KOPT-K1 (cell line): ENCODE measurements at regions not wholly inside any gene's neighbourhood (a gene's known extent, or its start where the extent isn't known, plus 50 kb on each side); places are given as distances from the start of the nearest gene placed in this dataset.
A peak's percentile ranks its signal among the peaks of the same experiment; 100 is the strongest.
"Not testable (repeated sequence)": the region's sequence is repeated elsewhere in the genome, so short reads cannot be mapped to it uniquely, and the experiment has no call there.

Experiments
- H3K27ac ChIP-seq: fragments of 200-600 bp; sonication (generic); 2 replicates; pipeline ENCODE4 v1.5.1; 2016; ENCODE audit warnings: antibody characterized with exemption, mild to moderate bottlenecking, low read depth, low read length; ENCODE audit not compliant: poor library complexity, severe bottlenecking
- H3K36me3 ChIP-seq: fragments of 200-600 bp; sonication (generic); 2 replicates; pipeline ENCODE4 v1.5.1; 2017; ENCODE audit warnings: antibody characterized with exemption, mild to moderate bottlenecking, low read length, moderate library complexity; ENCODE audit not compliant: insufficient read depth
- H3K9me3 ChIP-seq: fragments of 200-600 bp; sonication (generic); 2 replicates; pipeline ENCODE4 v1.5.1; 2017; ENCODE audit warnings: antibody characterized with exemption, low read length, mild to moderate bottlenecking; ENCODE audit not compliant: insufficient read depth, poor library complexity, severe bottlenecking

- H3K36me3 ChIP-seq, H3K9me3 ChIP-seq, H3K27ac ChIP-seq: not testable (repeated sequence)
Measured at GRCh38 chr3:177339220-177339703, 142.0 kb upstream of the TBL1XR1 start.

DNA sequence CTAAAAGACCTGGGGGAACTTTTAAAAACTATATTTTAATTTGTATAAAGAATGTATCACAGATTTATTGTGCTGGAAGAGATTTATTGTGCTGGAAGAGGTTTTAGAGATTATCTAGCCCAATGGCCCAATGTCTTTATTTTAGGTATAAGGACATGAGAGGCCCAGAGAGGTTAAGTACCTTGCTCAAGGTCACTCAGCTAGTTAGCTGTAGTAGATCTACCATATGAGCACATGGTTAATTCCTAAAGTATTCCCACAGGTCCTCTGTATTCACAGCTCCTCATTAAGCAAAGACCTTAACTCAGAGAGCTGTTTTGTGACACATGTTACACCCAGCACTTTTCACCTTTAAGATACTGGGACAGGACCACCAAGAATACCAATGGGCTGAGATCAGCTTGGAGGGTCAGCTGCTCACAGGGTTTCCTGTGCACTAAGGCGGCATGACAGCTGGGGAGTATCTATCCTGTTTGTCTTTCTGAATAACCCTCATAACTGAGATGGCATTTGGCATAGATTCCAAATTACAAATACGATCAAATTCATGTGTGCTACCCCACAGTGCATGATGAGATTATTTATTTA, 143.1 kb upstream of the TBL1XR1 start:
- H3K9me3 ChIP-seq, result no peaks in the 10 kb centered on the region
- H3K27ac ChIP-seq, result no peak overlapping the region
- no peaks in the 10 kb centered on the region for H3K36me3 ChIP-seq

DNA sequence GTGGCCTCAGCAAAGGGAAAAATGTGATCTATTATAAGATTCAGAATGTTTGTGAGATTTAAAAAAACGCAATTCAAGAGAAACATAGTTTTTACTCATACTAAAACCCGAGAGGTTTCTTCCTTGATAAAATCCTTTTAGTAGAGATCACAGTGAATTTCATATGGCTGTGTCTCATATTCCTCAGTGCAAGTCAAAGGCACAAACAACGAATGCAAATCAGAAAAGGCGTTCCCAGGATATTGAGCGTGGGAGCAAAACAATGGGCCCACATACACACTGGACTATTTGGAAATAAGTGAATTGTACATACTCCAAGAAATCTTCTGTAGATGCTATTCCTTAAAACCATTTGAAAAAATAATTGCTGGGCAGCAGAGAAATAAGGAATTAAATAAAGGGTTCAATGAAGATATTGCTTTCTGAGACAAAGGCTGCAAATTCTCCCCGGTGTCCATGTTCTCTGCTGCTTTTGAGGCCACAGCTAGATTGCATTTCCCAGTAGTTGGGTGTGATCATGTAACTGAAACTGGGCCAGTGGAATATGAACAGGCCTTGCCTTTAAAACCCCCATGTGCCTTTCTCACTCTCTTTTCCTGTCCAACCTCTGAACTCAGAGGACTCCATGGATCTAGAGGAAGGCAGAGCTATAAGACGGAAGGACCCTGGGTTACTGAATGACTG, 144.6 kb upstream of the TBL1XR1 start:
- Histone ChIP-seq H3K36me3 (no peaks in the 10 kb centered on the region), H3K9me3 (no peaks in the 10 kb centered on the region), H3K27ac (no peak overlapping the region)

- H3K27ac ChIP-seq, result no peak overlapping the region
- no peaks in the 10 kb centered on the region for H3K36me3 ChIP-seq
- no peaks in the 10 kb centered on the region for H3K9me3 ChIP-seq
Measured at GRCh38 chr3:177343122-177343625, 145.9 kb upstream of the TBL1XR1 start.

DNA sequence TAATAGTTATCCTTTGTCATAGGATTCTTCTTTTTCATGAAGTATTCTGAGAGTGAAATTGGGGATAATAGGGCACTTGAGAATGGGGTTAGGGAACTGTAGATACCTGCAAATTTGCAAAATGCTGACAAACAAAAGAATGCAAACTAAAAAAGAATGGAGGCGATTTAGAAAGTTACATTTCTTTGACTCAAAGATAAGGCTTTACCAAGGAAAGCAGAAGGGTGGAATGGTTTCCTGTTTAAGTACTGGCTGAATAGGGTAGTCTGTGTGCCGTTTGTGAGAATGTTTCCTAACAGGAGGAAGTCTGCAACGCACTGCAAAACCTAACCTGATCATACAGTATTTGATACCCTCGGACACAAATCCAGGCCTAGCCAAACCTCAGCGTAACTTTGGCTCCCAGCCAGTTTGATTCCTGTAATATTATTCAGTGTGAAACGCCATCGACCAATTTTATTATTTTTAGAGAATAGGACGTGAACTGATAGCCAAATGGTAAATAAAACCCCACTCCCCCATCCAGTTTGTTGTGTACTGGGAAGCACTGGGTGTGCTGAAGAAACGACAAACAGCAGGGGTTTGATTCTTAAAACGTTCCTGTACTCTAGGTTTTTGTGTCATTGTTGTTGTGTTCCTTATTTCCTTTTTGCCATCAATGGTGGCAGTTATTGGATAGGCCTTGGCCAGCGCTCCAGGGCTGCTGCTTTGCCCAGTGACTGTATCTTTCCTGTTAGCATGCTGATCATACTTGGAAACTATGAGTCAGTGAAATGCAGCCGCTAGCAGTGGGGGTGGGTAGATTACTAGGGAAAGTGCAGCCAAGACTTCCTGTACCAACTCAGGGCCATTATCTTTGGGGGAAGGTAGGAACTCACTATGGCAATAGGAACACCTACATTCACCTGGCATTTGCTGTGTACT, 148.0 kb upstream of the TBL1XR1 start:
- Histone ChIP-seq H3K27ac (peak overlapping the region; percentile 47), H3K9me3 (no peaks in the 10 kb centered on the region), H3K36me3 (no peaks in the 10 kb centered on the region)

- H3K27ac ChIP-seq, result peak overlapping the region; percentile 47
- H3K36me3 ChIP-seq, result no peaks in the 10 kb centered on the region
- no peaks in the 10 kb centered on the region for H3K9me3 ChIP-seq
Measured at GRCh38 chr3:177345973-177346503, 148.8 kb upstream of the TBL1XR1 start.

DNA sequence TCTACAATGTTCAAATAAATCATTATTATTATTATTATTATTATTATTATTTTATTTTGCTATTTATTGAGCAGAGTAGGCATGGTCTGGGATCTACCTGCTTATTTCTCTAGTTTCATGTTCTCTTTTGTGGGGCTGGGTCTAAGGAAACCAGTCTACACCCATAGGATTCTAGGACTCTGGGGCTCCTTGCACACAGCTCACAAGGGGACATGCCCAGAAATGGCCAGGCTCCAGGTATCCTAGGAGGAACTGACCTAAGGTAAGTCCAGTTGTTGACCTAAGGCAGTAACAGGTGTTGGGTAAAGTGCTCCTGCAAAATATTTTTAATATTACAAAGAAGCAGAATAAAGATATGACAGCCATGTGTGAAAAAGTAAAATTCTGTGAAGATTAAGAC, 149.6 kb upstream of the TBL1XR1 start:
- Histone ChIP-seq H3K27ac (no peak overlapping the region), H3K9me3 (no peaks in the 10 kb centered on the region), H3K36me3 (no peaks in the 10 kb centered on the region)

DNA sequence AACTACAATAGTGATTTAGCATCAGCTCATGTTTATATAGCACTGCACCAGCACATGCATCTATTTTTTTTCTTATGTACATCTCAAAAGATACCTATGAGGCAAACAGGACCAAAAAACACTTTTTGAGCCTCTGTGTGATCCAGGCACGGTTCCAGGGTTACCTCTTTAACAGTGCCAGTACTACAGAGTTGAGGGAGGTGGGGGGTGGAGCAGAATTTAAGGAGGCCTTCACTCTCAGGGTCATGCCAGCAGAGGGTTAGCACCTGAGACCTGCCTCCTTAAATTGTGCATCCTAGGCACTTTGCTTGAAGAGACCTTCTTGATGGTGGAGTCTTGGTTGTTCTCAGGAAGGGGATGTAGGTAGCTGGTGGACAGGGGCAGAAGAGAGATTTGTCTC, 150.3 kb upstream of the TBL1XR1 start:
- H3K36me3 ChIP-seq, result no peaks in the 10 kb centered on the region
- H3K27ac ChIP-seq, result no peak overlapping the region
- no peaks in the 10 kb centered on the region for H3K9me3 ChIP-seq

DNA sequence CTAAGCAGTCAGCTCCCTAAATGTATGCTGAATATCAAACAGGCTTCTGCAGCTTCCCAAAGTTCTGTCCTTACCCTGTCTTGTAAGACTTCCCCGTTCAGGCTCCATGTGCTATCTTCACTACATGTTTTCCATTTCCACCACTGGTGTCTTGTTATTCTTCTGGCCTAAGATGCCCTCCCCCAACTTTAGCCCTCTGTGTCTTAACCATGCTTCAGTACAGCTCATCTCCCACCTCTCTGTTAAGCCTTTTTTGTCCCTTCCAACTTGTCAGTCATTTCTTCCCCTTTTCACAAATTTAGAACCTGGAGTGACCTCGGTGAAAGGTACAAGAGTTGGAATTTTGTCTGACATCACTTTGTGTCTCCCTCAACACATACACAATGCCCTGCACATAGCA, 151.7 kb upstream of the TBL1XR1 start:
- Histone ChIP-seq H3K36me3 (no peaks in the 10 kb centered on the region), H3K27ac (no peak overlapping the region), H3K9me3 (no peaks in the 10 kb centered on the region)

- Histone ChIP-seq H3K27ac (no peak overlapping the region), H3K36me3 (no peaks in the 10 kb centered on the region), H3K9me3 (no peaks in the 10 kb centered on the region)
Measured at GRCh38 chr3:177349384-177349783, 152.1 kb upstream of the TBL1XR1 start.

- H3K9me3 ChIP-seq, result no peaks in the 10 kb centered on the region
- no peaks in the 10 kb centered on the region for H3K36me3 ChIP-seq
- no peak overlapping the region for H3K27ac ChIP-seq
Measured at GRCh38 chr3:177350121-177350520, 152.8 kb upstream of the TBL1XR1 start.

- Histone ChIP-seq H3K9me3 (no peaks in the 10 kb centered on the region), H3K36me3 (no peaks in the 10 kb centered on the region), H3K27ac (no peak overlapping the region)
Measured at GRCh38 chr3:177351206-177351605, 153.9 kb upstream of the TBL1XR1 start.

GRCh38 chr3:177351757-177352158, 154.5 kb upstream of the TBL1XR1 start:
- no peaks in the 10 kb centered on the region for H3K36me3 ChIP-seq
- H3K27ac ChIP-seq, result no peak overlapping the region
- no peaks in the 10 kb centered on the region for H3K9me3 ChIP-seq

- Histone ChIP-seq H3K27ac (no peak overlapping the region), H3K36me3 (no peaks in the 10 kb centered on the region), H3K9me3 (no peaks in the 10 kb centered on the region)
Measured at GRCh38 chr3:177352424-177352823, 155.1 kb upstream of the TBL1XR1 start.

- H3K27ac ChIP-seq, result no peak overlapping the region
- H3K9me3 ChIP-seq, result no peaks in the 10 kb centered on the region
- no peaks in the 10 kb centered on the region for H3K36me3 ChIP-seq
Measured at GRCh38 chr3:177353140-177353539, 155.9 kb upstream of the TBL1XR1 start.
